Mammary epithelial cell (primary cell): ENCODE measurements at regions not wholly inside any gene's neighbourhood (a gene's known extent, or its start where the extent isn't known, plus 50 kb on each side); places are given as distances from the start of the nearest gene placed in this dataset.

Experiments used
- CTCF ChIP-seq, 2 donors: IDR thresholded peaks in 1 of 2; conservative IDR thresholded peaks in 1 of 2; 2 replicates each; pipeline ENCODE4 v1.5.1; 2011 to 2012; ENCODE audit warnings: inconsistent platforms in 2 of 2, low read length in 2 of 2, mild to moderate bottlenecking in 2 of 2, control low read depth in 1 of 2, low read depth in 1 of 2; ENCODE audit not compliant: insufficient read depth in 1 of 2; ENCODE audit errors: extremely low read depth in 1 of 2
- EZH2 ChIP-seq: IDR thresholded peaks from 2 replicates; pipeline ENCODE4 v1.6.1; 2012; ENCODE audit warnings: low read length, inconsistent platforms, borderline replicate concordance

GRCh38 chr20:6501061-6501460 lies 266.4 kb upstream of the BMP2 start:
- TF ChIP-seq CTCF (conservative IDR thresholded peaks at IDR 0.05 in 1 of 2, IDR thresholded peaks at IDR 0.05 in 1 of 2; ENCODE audit: extremely low read depth in 1 of 2, insufficient read depth in 1 of 2, low read depth in 1 of 2, low read length in 2 of 2) (no peak), EZH2 (no peak)
